ENCODE measurements at regions not wholly inside any gene's neighbourhood (a gene's known extent, or its start where the extent isn't known, plus 50 kb on each side); places are given as distances from the start of the nearest gene placed in this dataset.

DNA sequence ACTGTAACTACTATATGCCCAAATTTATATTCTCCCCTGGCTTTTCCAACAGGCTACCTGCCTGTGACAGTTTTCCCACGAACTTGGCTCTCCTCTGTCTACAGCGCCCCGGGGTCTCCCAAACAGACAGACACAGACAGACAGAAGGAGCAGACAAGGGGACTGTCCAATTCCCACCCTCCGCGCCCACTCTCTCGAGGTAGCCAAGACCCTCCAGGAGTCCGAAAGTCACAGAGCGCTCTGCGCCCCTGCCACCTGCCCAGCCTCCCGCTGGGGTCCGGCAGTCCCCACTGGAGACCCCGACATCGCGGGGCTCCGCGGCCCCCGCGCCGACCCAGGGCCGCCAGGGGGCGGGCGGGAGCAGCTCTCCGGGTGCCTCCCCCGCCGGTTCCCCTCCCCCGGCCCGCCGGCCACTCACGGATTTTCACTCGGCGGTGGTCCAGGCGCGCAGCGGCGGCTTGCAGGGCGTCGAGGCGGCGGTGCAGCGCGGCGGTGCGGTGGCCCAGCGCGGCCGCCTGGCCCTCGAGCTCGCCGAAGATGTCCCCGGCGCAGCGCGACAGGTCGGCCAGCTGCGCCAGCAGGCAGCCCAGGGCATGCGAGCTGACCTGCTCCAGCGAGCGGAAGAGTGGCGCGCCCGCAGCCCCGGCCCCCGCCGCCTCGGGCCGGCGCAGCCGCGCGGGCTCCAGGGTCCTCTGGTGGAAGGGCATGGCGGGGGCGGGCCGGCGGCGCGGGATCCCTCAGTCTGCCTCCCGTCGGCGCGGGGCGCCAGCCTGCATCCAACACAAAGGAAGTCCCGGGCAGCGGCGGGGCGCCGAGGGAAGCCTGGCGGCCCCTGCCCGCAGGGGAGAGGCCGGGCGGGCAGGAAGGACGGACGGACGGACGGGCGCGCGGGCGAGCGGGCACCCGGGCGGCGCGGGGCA, 81.3 kb upstream of the CCDC28A start:
- DNase-seq, result peak; percentile 70 to 91 (median 86)

DNA sequence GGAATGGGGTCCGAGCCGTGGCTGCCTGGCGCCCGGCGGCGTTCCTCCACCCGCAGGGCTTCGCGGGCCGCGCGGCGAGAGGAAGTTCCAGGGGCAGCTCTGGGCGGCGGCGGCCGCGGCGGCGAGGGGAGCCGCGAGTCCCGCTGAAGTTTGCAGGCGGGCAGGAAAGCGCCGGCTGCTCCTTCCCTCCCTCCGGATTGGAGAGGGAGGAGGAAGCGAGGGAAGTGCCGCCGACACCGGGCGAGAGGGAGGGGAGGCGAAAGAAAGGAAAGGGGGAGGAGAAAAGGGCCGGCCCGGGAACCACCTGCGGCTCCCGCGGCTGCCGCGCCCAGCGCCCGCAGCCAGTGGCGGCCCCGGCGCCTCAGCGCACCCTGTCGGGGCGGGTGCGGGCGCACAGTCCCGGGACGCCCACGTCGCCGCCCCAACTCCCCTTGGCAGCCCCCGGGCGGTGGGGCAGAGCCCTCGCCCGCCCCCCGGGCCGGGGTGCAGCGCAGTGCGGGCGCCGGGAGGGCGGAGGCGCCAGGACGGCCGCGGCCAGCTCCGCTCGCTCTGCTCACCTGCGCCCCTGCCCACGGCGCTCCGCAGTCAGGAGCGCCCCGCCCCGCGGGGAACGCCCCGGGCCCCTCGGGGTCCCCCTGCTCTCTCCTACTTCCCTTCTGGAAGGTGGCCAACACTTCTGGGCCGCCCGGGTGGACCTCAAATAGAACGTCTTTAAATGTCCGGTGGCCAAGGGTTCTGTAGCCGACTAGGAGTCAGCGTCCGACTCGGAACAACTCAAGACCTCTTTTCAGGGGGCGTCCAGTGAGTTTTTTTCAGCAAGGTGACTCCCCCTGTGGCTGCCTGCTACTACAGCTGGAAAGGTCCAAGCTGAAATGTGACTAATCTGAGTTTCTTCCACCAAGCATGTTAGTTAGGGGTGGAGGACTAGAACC, 80.3 kb upstream of the CCDC28A start:
- peak; percentile 44 to 81 (median 64) for DNase-seq

DNA sequence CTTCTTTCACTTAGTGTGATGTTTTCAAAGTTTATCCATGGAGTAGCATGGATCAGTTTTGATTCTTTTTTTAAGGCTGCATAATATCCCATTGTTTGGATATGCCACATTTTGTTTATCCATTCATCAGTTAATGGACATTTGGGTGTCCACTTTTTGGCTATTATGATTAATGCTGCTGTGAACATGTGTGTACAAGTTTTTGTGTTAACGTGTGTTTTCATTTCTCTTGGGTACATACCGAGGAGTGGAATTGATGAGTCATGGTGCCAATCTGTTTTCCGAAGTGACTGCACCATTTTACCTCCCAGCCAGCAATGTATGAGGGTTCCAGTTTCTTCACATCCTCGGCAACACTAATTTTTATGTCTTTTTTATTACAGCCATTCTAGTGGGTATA, 78.4 kb upstream of the CCDC28A start:
- no peak for DNase-seq

DNA sequence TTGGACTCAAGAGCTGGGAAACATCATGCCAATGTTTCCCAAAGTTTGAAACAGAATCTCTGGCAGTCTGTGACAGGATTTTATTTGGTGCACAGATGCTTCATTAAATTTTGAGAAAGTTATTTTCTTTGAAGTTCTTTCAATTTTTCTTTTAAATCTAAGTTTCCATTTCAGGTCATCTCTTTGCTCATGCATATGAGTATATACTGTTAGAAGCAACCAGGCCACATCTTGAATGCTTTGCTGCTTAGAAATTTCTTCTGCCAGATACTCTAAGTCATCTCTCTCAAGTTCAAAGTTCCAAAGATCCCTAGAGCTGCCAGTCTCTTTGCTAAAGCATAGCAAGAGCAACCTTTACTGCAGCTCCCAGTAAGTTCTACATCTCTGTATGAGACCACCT, 59.1 kb upstream of the CCDC28A start:
- no peak for DNase-seq

DNA sequence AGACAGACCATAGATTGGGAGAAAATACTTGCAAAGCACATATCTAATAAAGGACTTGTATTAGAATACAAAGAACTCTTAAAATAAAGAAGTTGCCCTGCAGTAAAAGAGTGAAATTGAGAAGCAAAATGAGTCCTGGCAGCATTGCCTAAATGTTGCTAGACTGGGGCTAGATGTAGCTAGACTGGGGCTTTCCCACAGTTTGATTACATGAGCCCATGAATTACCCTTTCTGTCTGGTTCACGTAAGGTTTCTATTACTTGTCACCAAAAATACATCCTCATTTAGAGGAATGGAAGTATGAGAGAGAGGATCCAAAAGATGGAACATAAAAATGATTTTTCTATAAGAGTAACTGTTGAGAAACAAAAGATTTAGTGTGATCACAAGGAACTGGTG, 57.6 kb upstream of the CCDC28A start:
- DNase-seq, result no peak

DNA sequence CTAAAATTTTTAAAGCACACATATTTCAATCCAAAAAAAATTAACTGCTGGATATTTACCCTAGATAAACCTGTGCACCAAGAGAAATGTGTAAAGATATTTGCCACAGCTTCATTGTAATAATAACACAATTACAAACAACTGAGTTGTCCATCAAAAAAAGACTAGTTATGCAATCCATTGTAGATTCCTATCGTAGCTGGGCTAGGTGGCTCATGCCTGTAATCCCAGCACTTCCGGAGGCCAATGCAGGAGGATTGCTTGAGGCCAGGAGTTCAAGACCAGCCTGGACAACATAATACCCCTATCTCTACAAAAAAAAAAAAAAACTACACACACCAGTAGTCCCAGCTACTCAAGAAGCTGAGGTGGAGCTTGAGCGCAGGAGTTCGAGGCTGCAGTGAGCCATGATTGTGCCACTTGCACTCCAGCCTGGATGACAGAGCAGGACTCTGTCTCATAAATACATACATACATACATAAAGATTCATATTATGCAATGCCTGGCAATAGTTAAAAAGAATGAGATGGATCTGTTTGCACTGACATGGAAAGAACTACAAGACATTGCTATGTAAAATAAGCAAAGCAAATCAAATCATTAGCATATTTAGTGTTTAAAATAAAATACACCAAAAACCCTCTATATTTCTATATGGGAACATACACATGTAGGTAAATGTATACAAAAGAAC, 56.5 kb upstream of the CCDC28A start:
- DNase-seq, result no peak

DNA sequence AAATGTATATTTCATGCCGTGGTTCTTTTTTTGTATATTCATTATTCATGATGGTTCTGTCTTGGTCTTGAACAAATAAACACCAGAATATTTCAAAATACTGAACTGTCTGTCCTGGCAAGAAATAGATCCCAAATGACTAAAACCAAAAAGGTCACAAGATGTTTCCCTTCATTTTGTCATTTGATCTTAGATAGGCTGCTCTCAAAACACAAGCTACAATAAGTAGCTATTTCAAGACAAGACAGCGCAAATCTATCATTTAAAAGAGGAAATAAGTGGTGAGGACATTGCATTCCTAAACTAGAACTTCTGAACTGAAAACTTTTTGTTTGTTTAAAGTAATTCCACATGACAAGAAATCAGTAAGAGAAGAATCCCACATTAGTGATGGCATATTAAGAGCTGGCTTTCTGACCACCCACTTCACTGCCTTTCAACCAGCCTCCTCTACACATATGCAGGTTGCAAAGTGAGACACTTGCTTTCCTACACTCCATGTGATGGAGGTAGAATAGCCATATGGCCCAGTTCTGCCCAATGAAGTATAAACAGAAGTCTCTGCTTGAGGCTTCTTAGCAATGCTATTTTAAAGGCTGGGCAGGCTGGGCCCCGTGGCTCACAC, 54.4 kb upstream of the CCDC28A start:
- DNase-seq, result peak in 1 of 3 donors; percentile 13

DNA sequence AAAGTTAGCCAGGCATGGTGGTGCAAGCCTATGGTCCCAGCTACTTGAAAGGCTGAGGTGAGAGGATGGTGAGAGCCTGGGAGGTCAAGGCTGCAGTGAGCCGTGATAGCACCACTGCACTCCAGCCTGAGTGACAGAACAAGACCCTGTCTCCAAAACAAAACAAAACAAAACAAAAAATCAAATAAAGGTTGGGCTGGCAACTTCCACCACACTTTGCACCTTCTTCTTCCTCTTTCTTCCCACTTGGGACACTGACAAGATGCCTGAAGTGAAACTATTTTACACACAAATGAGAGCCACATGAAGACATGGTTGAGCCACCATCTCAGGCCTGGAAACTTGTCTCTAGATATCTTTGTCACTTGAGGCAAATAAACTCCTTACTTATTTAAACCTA, 53.8 kb upstream of the CCDC28A start:
- no peak for DNase-seq

DNA sequence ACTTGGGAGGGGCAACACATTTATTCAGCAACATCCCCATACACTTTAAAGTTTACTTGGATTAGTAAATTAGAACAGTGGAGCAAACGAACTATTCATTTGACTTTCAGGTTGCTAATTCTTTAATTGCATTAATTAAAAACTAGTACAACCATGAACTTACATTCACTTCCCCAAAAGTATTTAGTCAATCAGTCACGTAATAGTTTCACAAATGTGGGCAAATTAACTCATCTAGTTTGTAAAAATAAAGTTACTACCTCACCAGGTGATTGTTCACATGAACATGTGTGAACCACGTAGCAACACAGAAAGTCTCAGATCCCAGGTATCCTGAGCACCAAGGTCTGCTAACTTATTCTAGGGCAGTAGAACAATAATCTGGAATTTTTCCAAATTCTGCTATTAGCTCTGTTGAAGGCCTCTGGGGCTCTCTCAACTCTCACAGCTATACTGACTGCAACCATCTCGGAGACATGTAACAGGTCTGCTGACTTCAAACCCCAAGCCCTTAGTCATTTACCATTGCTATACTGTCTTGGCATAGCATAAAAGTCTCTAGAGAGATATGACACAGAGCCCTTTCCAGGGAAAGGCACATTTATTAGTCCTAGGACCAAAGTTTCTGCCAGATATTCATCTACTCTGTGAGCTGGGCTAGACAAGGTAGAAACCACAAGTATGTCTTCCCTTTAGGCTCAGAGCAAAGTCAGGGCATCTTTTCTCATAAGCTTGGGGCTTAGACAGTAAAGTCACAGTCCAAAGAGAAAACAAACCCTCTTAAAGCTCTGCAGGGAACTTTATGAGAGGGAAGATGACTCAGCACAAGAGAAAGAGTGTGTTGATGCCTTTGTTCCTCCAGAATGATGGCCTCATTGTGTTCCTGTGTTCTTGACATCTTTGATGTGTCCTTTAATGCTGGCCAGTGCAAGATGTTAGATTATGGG, 50.9 kb upstream of the CCDC28A start:
- DNase-seq, result peak in 1 of 3 donors; percentile 49

Data from muscle of back (tissue), 3 donors.